ENCODE measurements at regions not wholly inside any gene's neighbourhood (a gene's known extent, or its start where the extent isn't known, plus 50 kb on each side); places are given as distances from the start of the nearest gene placed in this dataset.
"Not testable (repeated sequence)": the region's sequence is repeated elsewhere in the genome, so short reads cannot be mapped to it uniquely, and the experiment has no call there.

DNA sequence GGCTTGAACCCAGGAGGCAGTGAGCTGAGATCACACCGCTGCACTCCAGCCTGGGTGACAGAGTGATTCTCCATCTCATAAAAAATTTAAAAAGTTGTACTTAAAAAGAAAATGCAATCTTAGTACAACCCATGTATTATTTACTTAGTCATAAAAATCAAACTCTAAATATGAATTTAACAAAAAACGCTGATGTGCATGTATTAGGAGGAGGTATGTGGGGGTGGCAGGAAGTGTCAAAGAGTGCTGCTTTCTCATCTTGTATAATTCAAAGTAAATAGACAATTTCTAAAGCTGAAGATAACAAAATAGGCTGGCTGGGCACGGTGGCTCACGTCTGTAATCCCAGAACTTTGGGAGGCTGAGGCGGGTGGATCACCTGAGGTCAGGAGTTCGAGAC, 81.0 kb upstream of the NRBF2 start:
- no peaks in the 10 kb centered on the region for H3K9me3 ChIP-seq (replicated peaks)
- TF ChIP-seq, protein P1, sequence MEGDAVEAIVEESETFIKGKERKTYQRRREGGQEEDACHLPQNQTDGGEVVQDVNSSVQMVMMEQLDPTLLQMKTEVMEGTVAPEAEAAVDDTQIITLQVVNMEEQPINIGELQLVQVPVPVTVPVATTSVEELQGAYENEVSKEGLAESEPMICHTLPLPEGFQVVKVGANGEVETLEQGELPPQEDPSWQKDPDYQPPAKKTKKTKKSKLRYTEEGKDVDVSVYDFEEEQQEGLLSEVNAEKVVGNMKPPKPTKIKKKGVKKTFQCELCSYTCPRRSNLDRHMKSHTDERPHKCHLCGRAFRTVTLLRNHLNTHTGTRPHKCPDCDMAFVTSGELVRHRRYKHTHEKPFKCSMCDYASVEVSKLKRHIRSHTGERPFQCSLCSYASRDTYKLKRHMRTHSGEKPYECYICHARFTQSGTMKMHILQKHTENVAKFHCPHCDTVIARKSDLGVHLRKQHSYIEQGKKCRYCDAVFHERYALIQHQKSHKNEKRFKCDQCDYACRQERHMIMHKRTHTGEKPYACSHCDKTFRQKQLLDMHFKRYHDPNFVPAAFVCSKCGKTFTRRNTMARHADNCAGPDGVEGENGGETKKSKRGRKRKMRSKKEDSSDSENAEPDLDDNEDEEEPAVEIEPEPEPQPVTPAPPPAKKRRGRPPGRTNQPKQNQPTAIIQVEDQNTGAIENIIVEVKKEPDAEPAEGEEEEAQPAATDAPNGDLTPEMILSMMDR (IDR thresholded peaks at IDR 0.05; ENCODE audit: borderline replicate concordance): no peak
- H3K27ac ChIP-seq (replicated peaks): no peak overlapping the region
- no peak overlapping the region for H3K4me3 ChIP-seq
- no peak for DNase-seq
- intact Hi-C loops (cut with micrococcal nuclease): no loop called here
- peaks cover 42% of the 10 kb centered on the region for H3K27me3 ChIP-seq (ENCODE audit: low read depth)
- H3K4me1 ChIP-seq: no peaks in the 10 kb centered on the region
- H3K36me3 ChIP-seq: no peaks in the 10 kb centered on the region

DNA sequence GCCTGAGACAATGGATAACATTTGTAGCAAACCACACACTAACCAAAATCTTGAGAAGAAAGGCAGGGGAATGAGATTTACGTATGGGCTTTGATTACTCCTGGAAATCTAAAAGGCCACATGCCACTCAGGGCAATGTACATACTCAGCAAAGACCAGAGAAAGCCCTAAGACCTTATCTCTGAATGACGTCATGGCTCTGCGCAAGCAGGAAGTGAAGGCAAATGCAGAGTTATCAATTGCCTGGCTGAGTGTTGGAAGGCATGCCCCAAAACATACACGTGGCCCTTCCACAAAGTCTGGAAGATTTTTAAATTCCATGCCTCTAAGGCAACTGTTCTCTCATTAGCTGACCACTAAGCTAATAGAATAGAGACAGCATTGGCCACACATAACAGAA, 90.9 kb upstream of the NRBF2 start:
- Histone ChIP-seq H3K4me3 (no peak overlapping the region), H3K4me1 (no peaks in the 10 kb centered on the region), H3K9me3 (replicated peaks) (peaks cover 41% of the 10 kb centered on the region), H3K27me3 (ENCODE audit: low read depth) (peaks cover 26% of the 10 kb centered on the region), H3K36me3 (no peaks in the 10 kb centered on the region), H3K27ac (replicated peaks) (no peak overlapping the region)
- TF ChIP-seq, protein P1 (IDR thresholded peaks at IDR 0.05; ENCODE audit: borderline replicate concordance): no peak
- intact Hi-C loops (cut with micrococcal nuclease): no loop called here
- DNase-seq: no peak

DNA sequence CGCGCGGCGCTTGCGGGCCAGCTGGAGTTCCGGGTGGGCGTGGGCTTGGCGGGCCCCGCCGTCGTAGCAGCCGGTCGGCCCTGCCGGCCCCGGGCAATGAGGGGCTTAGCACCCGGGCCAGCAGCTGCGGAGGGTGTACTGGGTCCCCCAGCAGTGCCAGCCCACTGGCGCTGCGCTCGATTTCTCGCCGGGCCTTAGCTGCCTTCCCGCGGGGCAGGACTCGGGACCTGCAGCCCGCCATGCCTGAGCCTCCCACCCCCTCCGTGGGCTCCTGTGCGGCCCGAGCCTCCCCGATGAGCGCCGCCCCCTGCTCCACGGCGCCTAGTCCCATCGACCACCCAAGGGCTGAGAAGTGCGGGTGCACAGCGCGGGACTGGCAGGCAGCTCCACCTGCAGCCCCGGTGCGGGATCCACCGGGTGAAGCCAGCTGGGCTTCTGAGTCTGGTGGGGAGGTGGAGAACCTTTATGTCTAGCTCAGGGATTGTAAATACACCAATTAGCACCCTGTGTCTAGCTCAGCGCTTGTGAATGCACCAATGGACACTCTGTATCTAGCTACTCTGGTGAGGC, 99.4 kb upstream of the NRBF2 start:
- intact Hi-C loops (cut with micrococcal nuclease); H3K4me1 ChIP-seq; DNase-seq; H3K36me3 ChIP-seq; H3K27ac ChIP-seq (replicated peaks); H3K4me3 ChIP-seq: not testable (repeated sequence)
- H3K27me3 ChIP-seq (ENCODE audit: low read depth): peaks cover 13% of the 10 kb centered on the region
- peaks cover 12% of the 10 kb centered on the region for H3K9me3 ChIP-seq (replicated peaks)

DNA sequence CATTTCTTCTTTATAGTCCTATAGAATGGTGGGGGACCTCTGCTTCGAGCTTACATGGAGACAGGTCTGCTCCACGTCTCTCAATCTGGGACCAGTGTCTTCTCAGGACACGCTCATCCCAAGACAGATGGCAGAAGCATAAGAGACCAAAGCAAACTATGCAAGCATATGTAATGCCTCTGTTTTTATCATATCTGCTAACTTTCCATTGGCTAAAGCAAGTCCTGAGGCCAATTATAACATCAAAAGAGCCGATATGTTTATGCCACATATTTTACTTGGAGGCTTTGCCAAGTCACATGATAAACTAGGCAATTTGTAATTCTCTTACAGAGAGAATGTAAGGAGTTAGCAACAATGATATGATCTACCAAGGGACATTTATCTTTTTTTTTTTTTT, 102.6 kb upstream of the NRBF2 start:
- DNase-seq: no peak
- no peaks in the 10 kb centered on the region for H3K4me1 ChIP-seq
- peaks cover 13% of the 10 kb centered on the region for H3K27me3 ChIP-seq (ENCODE audit: low read depth)
- TF ChIP-seq, protein P1 (IDR thresholded peaks at IDR 0.05; ENCODE audit: borderline replicate concordance): no peak
- intact Hi-C loops (cut with micrococcal nuclease): no loop called here
- H3K27ac ChIP-seq (replicated peaks): no peak overlapping the region
- H3K4me3 ChIP-seq: no peak overlapping the region
- H3K36me3 ChIP-seq: no peaks in the 10 kb centered on the region
- peaks cover 6% of the 10 kb centered on the region for H3K9me3 ChIP-seq (replicated peaks)

DNA sequence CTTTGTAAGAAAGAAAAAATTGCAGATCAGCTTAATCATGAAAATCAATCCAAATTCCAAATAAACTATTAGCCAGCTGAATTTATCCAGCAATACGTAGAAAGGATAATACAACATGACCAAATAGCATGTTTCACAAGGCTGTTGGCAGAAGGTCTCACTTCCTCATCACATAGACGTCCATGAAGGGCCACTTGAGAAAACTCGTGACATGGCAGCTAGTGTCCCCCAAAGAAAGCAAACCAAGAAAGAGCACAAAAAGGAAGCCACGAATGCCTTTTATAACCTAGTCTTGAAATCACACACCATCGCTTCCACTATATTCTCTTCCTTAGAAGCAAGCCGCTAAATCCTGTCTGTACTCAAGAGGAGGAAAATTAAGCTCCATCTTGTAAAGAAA, 105.6 kb upstream of the NRBF2 start:
- intact Hi-C loops (cut with micrococcal nuclease): no loop called here
- H3K27ac ChIP-seq (replicated peaks): no peak overlapping the region
- DNase-seq: no peak
- TF ChIP-seq, protein P1 (IDR thresholded peaks at IDR 0.05; ENCODE audit: borderline replicate concordance): no peak
- peaks cover 13% of the 10 kb centered on the region for H3K27me3 ChIP-seq (ENCODE audit: low read depth)
- no peaks in the 10 kb centered on the region for H3K9me3 ChIP-seq (replicated peaks)
- no peaks in the 10 kb centered on the region for H3K4me1 ChIP-seq
- H3K4me3 ChIP-seq: no peak overlapping the region
- no peaks in the 10 kb centered on the region for H3K36me3 ChIP-seq

DNA sequence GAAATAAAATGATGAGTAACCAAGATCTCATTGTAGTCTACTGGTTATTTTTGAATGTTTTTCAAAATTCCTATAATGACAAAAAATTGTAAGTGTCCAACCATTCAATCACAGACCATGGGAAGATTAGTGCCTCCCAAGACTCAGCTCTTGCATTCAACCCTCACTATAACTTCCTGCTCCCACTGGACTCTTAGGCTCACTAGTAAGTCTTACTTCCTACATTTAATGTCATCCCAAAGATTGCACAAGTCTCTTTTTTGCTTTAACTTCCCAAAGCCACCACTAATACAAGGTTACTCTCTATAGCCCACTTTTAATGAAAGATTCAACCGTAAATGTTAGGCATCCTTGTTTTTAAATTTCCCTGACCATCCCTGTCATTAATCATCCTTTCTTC, 111.9 kb upstream of the NRBF2 start:
- Histone ChIP-seq H3K36me3 (no peaks in the 10 kb centered on the region), H3K9me3 (replicated peaks) (no peaks in the 10 kb centered on the region), H3K4me1 (no peaks in the 10 kb centered on the region), H3K4me3 (no peak overlapping the region), H3K27me3 (ENCODE audit: low read depth) (no peaks in the 10 kb centered on the region), H3K27ac (replicated peaks) (no peak overlapping the region)
- intact Hi-C loops (cut with micrococcal nuclease): no loop called here
- no peak for DNase-seq
- TF ChIP-seq, protein P1 (IDR thresholded peaks at IDR 0.05; ENCODE audit: borderline replicate concordance): no peak

Measured in left ventricle myocardium inferior (tissue), 1 donor.